ENCODE measurements at regions not wholly inside any gene's neighbourhood (a gene's known extent, or its start where the extent isn't known, plus 50 kb on each side); places are given as distances from the start of the nearest gene placed in this dataset.

DNA sequence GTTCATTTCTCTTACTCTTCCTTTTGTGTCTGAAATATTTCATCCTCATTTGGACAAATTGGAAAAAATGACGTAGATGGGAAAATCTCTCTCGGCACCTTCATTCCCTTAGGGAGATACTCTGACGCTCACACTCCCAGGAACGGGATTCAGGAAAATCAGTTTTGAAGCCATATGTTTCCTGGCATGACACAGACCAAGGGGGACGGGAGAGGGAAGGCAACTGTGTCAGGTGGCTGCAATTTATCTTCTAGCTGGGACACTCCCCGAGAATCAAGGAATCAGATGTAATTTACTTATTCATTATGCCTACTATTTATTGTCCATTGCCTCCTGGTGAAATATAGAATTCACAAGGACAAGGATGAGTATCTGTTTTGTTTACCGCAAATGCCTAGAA lies 65.5 kb downstream of the IRX5 start:
- ChIA-PET POLR2A (no interaction called here), CTCF (ENCODE audit: low intra/inter-chr PET ratio) (no interaction called here)
- WGBS (ENCODE audit: insufficient coverage, low coverage, missing lambda C conversion rate) = 7% methylated on average over 7 of the region's 7 CpGs
- Histone ChIP-seq H4K20me1 (replicated peaks; ENCODE audit: control insufficient read depth, insufficient read depth, low read length) (no peaks in the 10 kb centered on the region), H3K9me1 (ENCODE audit: control insufficient read depth, insufficient read depth, low read length) (no peaks in the 10 kb centered on the region), H3K4me2 (ENCODE audit: insufficient read depth, low read length) (no peak overlapping the region), H3K79me2 (ENCODE audit: control insufficient read depth, insufficient read depth, low read length) (no peaks in the 10 kb centered on the region), H3K9me3 (replicated peaks; ENCODE audit: control insufficient read depth, insufficient read depth, low read depth, low read length) (no peaks in the 10 kb centered on the region), H3K9ac (ENCODE audit: insufficient read depth in 1 of 2, low read depth in 2 of 2, low read length in 2 of 2) (no peak overlapping the region), H3K4me3 (no peak overlapping the region), H3K27me3 (ENCODE audit: control insufficient read depth in 2 of 2, insufficient read depth in 2 of 2, low read length in 2 of 2) (peaks cover under 1 to 23% of the 10 kb centered on the region in 2 experiments; a peak in 2 of 5 replicates), H2AFZ (ENCODE audit: low read depth, low read length) (no peak overlapping the region), H3K36me3 (ENCODE audit: control insufficient read depth, insufficient read depth, low read length) (no peaks in the 10 kb centered on the region), H3K4me1 (replicated peaks in 1 of 2; ENCODE audit: control insufficient read depth in 2 of 2, insufficient read depth in 2 of 2, low read length in 2 of 2) (0 out of 5 replicates have a peak, but pooled peaks cover 0 to 3% of the 10 kb centered on the region in 2 experiments), H3K27ac (ENCODE audit: extremely low read depth, low read depth, low read length) (no peak overlapping the region)
- no TSS peak for BruUV-seq (replicated peaks)
- no peak for FAIRE-seq
- TF ChIP-seq ZNF239 (CRISPR knock-in tag; IDR thresholded peaks at IDR 0.05) = no peak
- TF ChIP-seq, protein P1, sequence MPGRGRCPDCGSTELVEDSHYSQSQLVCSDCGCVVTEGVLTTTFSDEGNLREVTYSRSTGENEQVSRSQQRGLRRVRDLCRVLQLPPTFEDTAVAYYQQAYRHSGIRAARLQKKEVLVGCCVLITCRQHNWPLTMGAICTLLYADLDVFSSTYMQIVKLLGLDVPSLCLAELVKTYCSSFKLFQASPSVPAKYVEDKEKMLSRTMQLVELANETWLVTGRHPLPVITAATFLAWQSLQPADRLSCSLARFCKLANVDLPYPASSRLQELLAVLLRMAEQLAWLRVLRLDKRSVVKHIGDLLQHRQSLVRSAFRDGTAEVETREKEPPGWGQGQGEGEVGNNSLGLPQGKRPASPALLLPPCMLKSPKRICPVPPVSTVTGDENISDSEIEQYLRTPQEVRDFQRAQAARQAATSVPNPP (IDR thresholded peaks at IDR 0.05; ENCODE audit: borderline replicate concordance, insufficient read depth, insufficient read length) = no peak
- no peak for TF ChIP-seq TEAD4 (IDR thresholded peaks at IDR 0.05; ENCODE audit: low read length)
- TF ChIP-seq TEAD4 (CRISPR knock-in tag; IDR thresholded peaks at IDR 0.05; ENCODE audit: borderline replicate concordance) = no peak
- no peak for TF ChIP-seq ARHGAP35 (IDR thresholded peaks at IDR 0.05; ENCODE audit: partially characterized antibody)
- TF ChIP-seq, protein P2, sequence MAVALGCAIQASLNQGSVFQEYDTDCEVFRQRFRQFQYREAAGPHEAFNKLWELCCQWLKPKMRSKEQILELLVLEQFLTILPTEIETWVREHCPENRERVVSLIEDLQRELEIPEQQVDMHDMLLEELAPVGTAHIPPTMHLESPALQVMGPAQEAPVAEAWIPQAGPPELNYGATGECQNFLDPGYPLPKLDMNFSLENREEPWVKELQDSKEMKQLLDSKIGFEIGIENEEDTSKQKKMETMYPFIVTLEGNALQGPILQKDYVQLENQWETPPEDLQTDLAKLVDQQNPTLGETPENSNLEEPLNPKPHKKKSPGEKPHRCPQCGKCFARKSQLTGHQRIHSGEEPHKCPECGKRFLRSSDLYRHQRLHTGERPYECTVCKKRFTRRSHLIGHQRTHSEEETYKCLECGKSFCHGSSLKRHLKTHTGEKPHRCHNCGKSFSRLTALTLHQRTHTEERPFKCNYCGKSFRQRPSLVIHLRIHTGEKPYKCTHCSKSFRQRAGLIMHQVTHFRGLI (CRISPR knock-in tag; IDR thresholded peaks at IDR 0.05) = no peak
- TF ChIP-seq PTRF (tag; IDR thresholded peaks at IDR 0.05) = no peak
- TF ChIP-seq ZNF75A (CRISPR knock-in tag; IDR thresholded peaks at IDR 0.05) = no peak
- TF ChIP-seq TRIM28 (IDR thresholded peaks at IDR 0.05) = no peak
- no peak for ATAC-seq
- intact Hi-C loops (cut with micrococcal nuclease) = no loop called here
- in situ Hi-C loops (cut with MboI) = no loop called here
- no peak for DNase-seq (ENCODE audit: extremely low read depth in 1 of 4, low spot score in 3 of 4)

All from K562 (cell line).